Testis (tissue), 2 donors: ENCODE measurements at regions not wholly inside any gene's neighbourhood (a gene's known extent, or its start where the extent isn't known, plus 50 kb on each side); places are given as distances from the start of the nearest gene placed in this dataset.

Experiments used
- DNase-seq: peaks from one replicate; pipeline ENCODE4 v3.0.0-alpha.2; 2019
- H3K27ac ChIP-seq, 2 donors: fragments of 200-600 bp; sonication (generic); one replicate each; pipeline ENCODE4 v1.5.1; 2019
- H3K27me3 ChIP-seq: fragments of 200-600 bp; sonication (generic); one replicate; pipeline ENCODE4 v1.5.1; 2019
- H3K36me3 ChIP-seq: fragments of 200-600 bp; sonication (generic); one replicate; pipeline ENCODE4 v1.5.1; 2017; ENCODE audit warnings: low read depth; ENCODE audit errors: missing control alignments
- H3K4me1 ChIP-seq: fragments of 200-600 bp; sonication (generic); one replicate; pipeline ENCODE4 v1.5.1; 2019
- H3K4me3 ChIP-seq, 2 donors: fragments of 200-600 bp; sonication (generic); one replicate each; pipeline ENCODE4 v1.5.1; 2017 to 2019
- H3K9me3 ChIP-seq: fragments of 200-600 bp; sonication (generic); one replicate; pipeline ENCODE4 v1.5.1; 2017
- POLR2A ChIP-seq: fragments of 450-650 bp; IDR thresholded peaks from one replicate; pipeline ENCODE4 v1.6.1; 2017; ENCODE audit warnings: antibody characterized with exemption, mild to moderate bottlenecking, moderate library complexity
- WGBS, 2 donors: methylation state at CpG; one replicate each; pipeline ENCODE4 v1.1.5; 2018; 5-methylcytosine and 5-hydroxymethylcytosine counted together
- intact Hi-C: fragments of 100-400 bp; cut with DNase I; formaldehyde crosslinking; loops from one replicate; pipeline ENCODE4 v1.15.1; 2023; ENCODE audit warnings: low total_unique reads
- TF ChIP-seq, protein P1 (sequence below), 3 experiments: fragments of 450-650 bp in 2 of 3; fragments of 200-600 bp in 1 of 3; sonication (generic) in 1 of 3; IDR thresholded peaks; one replicate each; pipeline ENCODE4 v1.5.1; 2016 to 2019; ENCODE audit warnings: antibody characterized with exemption in 3 of 3, mild to moderate bottlenecking in 2 of 3, moderate library complexity in 1 of 3

DNA sequence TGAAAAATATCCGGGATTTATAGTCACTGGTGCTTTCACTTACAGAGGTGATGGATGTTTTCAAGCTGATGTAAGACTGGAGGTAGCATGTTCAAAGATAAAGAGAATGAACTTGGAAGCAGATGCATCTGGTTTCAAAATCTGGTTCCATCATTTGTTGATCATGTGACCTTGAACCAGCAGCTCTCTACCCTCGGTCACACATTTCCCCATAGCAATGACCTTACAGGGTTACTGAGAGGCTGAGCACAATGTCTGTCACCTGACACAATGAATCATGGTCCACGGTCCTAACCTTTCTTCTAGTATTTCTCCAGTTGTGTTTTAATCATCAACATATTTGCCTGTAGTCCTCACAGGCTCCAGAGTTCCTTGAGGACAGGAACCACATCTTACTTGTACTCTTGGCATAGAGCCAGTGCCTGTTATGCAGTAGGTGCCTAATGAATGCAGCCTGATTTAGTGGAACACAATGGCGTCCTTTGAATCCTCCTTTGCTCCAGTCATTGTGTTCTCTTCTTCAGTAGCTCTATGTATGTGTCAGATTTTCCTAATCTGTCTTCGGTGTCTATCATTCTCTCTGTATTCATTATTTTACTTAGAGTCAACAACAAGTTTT, 667.3 kb downstream of the PTPRU start:
- Histone ChIP-seq H3K27ac (no peak overlapping the region), H3K36me3 (no peaks in the 10 kb centered on the region), H3K4me3 (no peak overlapping the region), H3K9me3 (no peaks in the 10 kb centered on the region), H3K27me3 (no peaks in the 10 kb centered on the region), H3K4me1 (no peaks in the 10 kb centered on the region)
- 71 to 81% methylated on average over 5 of the region's 5 CpGs for WGBS, 2 donors
- TF ChIP-seq, protein P1, sequence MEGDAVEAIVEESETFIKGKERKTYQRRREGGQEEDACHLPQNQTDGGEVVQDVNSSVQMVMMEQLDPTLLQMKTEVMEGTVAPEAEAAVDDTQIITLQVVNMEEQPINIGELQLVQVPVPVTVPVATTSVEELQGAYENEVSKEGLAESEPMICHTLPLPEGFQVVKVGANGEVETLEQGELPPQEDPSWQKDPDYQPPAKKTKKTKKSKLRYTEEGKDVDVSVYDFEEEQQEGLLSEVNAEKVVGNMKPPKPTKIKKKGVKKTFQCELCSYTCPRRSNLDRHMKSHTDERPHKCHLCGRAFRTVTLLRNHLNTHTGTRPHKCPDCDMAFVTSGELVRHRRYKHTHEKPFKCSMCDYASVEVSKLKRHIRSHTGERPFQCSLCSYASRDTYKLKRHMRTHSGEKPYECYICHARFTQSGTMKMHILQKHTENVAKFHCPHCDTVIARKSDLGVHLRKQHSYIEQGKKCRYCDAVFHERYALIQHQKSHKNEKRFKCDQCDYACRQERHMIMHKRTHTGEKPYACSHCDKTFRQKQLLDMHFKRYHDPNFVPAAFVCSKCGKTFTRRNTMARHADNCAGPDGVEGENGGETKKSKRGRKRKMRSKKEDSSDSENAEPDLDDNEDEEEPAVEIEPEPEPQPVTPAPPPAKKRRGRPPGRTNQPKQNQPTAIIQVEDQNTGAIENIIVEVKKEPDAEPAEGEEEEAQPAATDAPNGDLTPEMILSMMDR (IDR thresholded peaks at IDR 0.05) = no peak
- no peak for TF ChIP-seq POLR2A
- intact Hi-C loops = no loop called here
- no peak for DNase-seq

DNA sequence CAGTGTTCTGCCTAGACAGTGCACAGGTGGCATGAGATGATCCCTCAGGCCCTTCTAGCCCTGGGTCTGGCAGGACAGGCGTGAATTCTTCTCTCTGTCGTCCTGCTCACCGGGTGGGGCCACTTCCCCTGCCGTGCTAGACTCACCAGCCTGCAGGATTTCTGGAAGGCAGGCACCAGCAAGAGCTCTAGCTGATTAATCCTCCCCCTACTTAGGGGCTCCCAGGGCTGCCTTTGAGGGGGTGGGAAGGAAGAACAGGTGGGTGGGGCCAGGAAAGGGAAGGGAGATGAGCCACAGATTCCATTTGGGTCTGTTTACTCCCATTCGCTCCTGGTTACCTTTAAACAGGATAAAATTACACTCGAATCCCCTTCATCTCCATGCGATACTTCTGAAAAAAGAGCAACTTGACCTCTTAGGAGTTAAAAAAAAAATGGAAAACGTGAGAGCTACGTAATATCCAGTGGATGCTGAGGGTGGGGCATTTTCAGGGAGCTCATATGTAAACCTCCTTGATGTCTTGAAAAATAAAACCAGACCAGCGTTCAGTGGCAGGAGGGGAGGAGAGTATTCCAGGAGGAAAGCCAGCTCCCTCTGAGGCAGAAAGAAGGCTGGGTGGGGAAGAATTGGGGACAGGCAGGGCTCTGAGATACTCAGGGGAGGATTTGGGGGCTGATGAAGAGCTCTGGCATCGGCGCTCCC, 665.5 kb downstream of the PTPRU start:
- WGBS, 2 donors = 40 to 50% methylated on average over 12 of the region's 12 CpGs
- no peaks in the 10 kb centered on the region for H3K27me3 ChIP-seq
- H3K9me3 ChIP-seq = no peaks in the 10 kb centered on the region
- DNase-seq = no peak
- intact Hi-C loops = no loop called here
- H3K4me3 ChIP-seq = no peak overlapping the region
- H3K36me3 ChIP-seq = no peaks in the 10 kb centered on the region
- TF ChIP-seq POLR2A = no peak
- TF ChIP-seq, protein P1 (IDR thresholded peaks at IDR 0.05) = no peak
- H3K27ac ChIP-seq = no peak overlapping the region
- H3K4me1 ChIP-seq = no peaks in the 10 kb centered on the region

DNA sequence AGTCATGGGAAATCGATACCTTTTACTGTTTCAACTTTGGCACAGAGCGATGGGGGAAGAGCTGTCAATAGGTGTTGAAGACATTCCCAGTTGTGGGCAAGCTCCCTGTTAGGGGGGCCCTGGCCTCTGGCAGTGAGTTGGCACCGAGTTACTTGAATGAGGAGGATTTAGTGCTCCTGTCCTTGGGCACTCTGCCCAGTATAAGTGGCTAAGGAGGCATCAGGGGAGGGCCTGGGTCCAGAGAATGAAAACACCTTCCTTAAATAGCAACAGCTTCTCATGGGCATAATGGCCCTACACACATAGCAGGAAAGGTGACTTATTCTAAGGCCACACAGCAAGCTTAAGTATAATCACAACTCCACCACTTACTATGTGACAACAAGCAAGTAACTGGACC, 664.4 kb downstream of the PTPRU start:
- no peak overlapping the region for H3K4me3 ChIP-seq
- intact Hi-C loops = no loop called here
- H3K36me3 ChIP-seq = no peaks in the 10 kb centered on the region
- no peak for TF ChIP-seq POLR2A
- no peak overlapping the region for H3K27ac ChIP-seq
- H3K4me1 ChIP-seq = no peaks in the 10 kb centered on the region
- 47 to 75% methylated on average over 2 to 3 of the region's 3 CpGs for WGBS, 2 donors
- no peaks in the 10 kb centered on the region for H3K9me3 ChIP-seq
- peak; percentile 19 for DNase-seq
- H3K27me3 ChIP-seq = no peaks in the 10 kb centered on the region

DNA sequence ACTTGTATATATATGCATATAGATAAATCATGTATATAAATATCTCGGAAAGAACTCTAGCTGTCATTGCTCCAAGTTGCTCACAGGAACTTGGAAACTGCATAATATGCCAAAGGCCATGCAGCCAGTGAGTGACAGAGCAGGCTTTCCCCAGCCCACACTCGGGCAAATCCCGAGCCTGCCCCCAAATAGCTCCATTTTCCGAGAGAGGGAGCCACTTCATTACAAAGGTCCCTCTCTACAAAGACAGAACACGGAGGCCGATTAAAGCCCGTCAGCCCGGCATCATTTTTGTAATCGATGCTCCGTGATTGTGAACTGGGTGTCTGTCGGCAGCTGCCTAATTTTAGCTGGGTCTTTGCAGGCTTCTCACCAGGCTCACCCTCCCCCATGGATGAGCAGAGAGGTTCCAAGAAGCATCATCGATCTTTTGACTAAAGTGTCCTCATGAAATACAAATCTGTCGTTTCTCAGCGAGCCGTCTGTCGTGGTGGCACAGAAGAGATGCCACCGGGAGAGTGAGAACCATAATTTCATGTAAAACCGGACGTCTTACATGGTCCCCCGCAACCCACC, 663.9 kb downstream of the PTPRU start:
- no peaks in the 10 kb centered on the region for H3K27me3 ChIP-seq
- DNase-seq = no peak
- TF ChIP-seq, protein P1 (IDR thresholded peaks at IDR 0.05) = no peak
- no peak for TF ChIP-seq POLR2A

DNA sequence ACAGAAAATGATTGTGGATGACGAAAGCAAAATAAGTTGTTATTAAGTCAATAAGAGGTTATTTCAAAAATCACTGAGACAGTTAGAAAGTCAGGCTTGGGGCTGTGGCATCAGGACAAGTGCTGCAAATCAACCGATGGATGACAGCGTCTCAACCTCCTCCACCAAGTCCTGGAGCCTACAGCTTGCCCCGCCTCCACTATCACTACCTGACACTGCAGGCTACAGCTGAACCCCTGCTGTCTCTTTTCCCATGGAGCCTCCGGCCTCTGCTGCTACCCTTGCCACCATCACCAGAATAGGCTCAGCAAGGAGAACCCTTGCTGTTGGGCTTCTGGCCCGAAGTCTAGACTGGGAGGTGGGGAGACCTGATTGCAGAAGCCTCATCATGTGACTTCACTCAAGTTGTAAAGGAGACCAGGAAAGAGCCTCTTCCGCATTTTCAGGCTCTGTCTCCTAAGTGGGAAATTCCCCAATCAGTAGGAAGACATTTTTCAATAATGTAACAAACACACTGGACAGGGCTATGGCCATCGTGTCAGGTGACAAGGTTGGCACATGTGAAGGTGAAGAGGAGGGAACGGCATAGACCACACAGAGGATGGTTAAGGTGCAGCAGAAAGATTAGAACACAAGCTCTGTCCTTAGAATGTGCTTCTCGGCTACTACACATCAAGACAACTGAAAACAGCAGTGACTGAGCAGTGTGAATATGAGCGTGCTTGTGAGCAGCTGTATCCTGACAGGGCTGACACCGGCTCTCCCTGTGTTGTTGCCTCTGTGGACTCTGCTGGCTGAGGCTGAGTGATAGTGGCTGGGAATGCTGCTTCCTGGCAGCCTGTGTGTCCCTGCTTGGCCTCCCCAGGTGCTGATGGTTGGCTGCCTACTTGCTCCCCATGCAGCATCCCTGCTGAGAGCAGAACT, 660.7 kb downstream of the PTPRU start:
- no peak overlapping the region for H3K27ac ChIP-seq
- H3K4me1 ChIP-seq = no peaks in the 10 kb centered on the region
- no peaks in the 10 kb centered on the region for H3K9me3 ChIP-seq
- H3K36me3 ChIP-seq = no peaks in the 10 kb centered on the region
- intact Hi-C loops = no loop called here
- H3K27me3 ChIP-seq = no peaks in the 10 kb centered on the region
- H3K4me3 ChIP-seq = no peak overlapping the region
- TF ChIP-seq, protein P1 (IDR thresholded peaks at IDR 0.05) = no peak
- TF ChIP-seq POLR2A = no peak
- 62 to 64% methylated on average over 7 to 12 of the region's 12 CpGs for WGBS, 2 donors
- DNase-seq = no peak

More for the DNA sequence above, 663.9 kb downstream of the PTPRU start:
- Histone ChIP-seq H3K4me3 (no peak overlapping the region), H3K9me3 (no peaks in the 10 kb centered on the region), H3K4me1 (no peaks in the 10 kb centered on the region), H3K36me3 (no peaks in the 10 kb centered on the region), H3K27ac (no peak overlapping the region)
- WGBS, 2 donors = 67 to 72% methylated on average over 17 to 20 of the region's 20 CpGs
- intact Hi-C loops = no loop called here
